ENCODE measurements at regions not wholly inside any gene's neighbourhood (a gene's known extent, or its start where the extent isn't known, plus 50 kb on each side); places are given as distances from the start of the nearest gene placed in this dataset.

GRCh38 chr2:235141411-235142128, 189.8 kb downstream of the SH3BP4 start:
- DNase-seq: no peak

DNA sequence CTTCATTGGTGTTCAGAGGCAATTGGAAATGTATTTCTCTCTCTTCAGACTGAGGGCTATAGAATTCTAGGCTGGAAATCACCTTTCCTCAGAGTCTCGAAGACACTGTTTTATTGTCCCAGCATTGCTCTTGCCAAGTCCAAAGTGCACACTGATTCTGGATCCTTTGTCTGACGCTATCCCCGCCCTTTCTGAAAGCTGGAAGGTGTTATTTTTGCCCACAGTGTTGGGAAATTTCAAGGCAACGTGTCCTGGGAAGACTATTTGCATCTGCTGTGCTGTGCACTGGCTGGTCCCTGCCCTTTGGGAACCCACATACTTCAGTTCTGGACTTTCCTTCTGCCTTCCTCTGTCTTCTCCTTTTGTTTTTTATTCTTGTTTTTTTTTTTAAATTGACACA, 190.8 kb downstream of the SH3BP4 start:
- no peak for DNase-seq

DNA sequence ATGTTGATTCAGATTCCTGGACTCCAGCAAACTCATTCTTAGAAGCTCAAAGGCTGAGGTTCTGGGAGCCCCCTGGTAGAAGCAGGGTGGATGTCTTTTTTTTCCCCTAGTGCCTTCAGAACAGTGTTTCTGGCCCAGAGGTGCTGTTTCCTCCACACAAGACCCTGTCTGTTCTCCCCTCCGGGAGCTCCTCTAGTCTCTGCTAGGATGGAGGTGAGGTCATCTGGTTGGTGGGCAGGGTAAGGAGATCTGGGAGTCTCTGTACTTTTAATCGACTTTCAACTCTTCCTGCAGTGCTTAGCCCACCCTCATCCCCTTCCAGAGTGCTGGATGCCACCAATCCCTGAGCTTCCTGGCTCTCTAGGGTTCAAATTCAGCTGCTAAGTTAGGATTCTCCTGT, 192.0 kb downstream of the SH3BP4 start:
- no peak for DNase-seq

DNA sequence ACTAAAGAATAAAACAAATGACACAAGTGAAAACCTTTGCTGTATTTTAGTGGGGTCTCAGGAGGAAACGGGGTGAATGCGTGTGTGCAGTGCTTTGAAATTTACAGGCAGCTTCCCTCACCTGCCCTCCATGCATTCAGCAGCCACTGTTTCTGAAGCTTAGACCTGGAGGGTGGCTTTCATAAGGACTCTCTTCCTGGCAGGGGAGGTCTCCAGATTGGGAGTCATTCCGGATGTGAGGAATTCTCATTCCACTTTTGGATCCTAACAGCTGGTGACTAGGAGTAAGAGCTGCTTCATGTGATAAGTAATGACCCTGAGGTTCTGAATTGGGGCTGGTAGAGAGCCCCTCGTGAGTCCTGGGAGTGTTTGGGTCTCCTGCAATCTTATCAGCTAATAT, 192.5 kb downstream of the SH3BP4 start:
- DNase-seq: no peak

- DNase-seq: no peak
Observed at GRCh38 chr2:235146206-235146605, 194.4 kb downstream of the SH3BP4 start.

GRCh38 chr2:235146871-235147565, 195.2 kb downstream of the SH3BP4 start:
- no peak for DNase-seq

DNA sequence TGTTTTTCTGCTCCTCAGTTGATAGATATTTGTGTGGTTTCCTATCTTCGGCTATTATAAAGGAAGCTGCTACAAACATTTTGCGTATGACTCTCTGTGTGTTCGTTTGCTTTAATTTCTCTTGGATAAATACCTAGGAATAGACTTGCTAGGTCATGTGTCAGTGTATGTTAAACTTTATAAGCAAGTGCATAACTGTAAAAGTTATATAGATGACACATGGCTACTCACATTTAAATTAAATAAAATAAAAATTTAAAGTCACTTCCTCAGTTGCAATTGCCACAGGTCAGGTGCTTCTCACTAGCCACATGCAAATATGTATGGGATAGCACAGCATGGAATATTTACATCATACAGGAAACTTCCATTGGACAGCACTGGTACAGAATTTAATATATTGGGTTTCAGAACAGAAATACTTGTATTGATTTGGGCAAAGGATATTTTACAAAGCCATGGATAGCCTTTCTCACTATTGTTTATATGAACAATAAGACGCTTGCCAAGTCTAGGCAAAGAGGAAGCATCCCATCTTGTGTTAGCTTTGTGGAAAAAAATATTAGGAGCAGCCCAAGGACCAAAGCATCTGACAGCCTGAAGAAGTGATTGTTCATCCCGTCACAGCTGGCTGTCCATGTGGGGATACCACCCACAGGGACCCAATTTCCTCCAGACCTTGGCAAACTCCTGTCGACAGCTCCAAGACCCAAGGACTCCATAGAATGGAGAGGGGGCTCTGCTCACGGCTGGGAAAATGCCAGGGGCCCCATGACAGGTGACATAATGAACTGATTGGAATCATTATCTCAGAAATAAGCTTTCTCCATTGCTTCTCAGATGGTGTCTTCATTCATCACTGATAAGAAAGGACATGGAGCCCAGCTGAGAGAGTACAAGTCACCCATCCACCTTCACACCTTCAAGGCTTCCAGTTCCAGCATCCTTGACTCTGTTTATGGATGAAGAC, 196.7 kb downstream of the SH3BP4 start:
- DNase-seq: no peak

GRCh38 chr2:235149240-235149659, 197.4 kb downstream of the SH3BP4 start:
- DNase-seq: no peak

DNA sequence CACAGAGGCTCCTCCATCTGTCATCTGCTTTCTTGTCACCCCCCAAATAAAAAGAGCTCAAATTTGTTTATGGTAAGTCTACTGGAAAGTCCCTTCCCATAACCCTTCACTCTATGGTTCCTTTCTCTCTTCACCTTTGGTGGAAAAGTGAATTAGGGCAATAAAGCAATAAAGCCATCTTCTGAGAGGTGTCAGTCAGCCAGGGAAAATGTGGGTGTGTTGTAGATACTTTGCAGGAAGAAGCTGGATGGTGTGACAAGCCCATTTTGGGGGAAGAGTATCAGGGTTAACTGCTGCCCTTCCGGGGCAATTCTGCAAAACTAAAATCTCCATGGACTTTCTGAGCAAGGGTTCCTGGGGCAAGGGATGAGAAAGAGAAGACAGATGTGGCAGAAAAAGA, 197.9 kb downstream of the SH3BP4 start:
- DNase-seq: no peak

DNA sequence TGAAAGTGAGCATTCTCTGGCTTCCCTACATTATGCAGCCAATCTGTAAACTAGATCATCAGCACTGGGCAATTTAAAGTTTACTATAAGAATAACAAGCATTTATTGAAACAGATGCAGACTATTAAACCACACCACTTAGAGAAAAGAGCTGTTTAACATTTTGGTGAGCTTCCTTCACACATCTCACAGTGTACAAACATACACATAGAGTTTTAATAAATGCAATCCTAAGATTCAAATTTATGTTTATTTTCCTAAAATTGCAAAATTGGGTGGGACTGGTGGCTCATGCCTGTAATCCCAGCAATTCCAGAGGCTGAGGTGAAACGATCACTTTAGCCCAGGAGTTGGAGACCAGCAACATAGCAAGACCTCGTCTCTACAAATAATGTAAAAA, 199.3 kb downstream of the SH3BP4 start:
- DNase-seq: no peak

GRCh38 chr2:235155163-235155562, 203.3 kb downstream of the SH3BP4 start:
- no peak for DNase-seq

DNA sequence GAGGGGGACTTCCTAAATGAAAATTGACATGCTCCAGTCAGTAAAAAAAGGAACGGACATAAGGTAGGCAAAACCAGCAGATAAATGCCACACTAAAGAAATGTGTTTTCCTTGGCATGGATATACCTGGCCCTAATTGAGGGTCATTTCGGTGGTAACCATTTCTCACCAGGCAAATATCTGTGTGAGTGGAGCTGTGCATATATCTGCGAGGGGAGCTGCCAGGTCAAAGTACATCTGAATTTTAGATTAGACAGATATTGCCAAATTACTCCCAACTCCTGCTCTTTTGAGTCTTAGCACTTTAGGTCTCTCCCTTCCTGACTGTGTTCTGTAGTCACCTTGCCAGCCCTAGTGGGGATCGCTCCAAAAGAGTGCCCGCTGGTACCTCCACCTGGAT, 204.2 kb downstream of the SH3BP4 start:
- DNase-seq: no peak

- no peak for DNase-seq
Observed at GRCh38 chr2:235157746-235158482, 206.1 kb downstream of the SH3BP4 start.

DNA sequence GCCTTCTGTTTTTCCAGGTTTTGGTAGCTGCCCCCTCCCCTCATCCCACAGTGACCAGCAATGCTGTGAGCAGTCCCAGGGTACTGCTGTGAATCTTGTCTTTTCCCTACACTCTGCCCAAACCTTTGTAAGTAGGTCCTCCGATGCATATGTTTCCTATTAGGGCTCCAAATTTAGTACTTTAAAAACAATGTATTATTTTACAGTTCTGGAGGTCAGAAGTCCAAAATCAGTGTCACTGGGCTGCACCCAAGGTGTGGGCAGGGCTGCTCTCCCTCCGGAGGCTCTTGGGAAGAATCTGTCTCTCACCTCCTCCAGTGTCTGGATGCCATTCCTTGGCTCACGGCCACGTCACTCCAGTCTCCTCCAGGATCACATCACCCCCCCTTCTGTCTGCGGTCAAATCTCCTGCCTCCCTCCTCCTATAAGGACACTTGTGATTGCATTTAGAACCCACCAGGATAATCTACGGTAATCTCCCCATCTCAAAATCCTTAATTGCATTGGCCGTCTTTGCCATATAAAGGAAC, 208.5 kb downstream of the SH3BP4 start:
- DNase-seq: no peak

DNA sequence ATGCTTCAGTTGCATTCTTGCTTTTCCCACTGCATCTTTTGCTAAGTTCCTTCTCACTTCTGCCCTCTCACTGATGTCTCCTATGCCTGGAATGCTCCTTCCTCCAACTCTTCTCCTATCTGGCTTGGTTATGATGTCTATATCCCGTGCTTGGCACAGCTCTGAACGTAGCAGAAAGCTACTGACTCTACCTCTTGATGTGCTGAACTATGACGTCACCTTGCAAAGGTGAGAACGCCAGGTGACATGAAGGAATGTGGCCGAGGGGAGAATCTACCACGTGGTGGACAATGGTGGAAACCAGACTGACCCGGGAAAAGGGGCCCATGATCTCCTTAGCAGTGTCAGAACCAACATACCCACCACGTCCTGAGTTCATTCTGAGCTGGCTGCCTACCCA, 209.7 kb downstream of the SH3BP4 start:
- no peak for DNase-seq

DNA sequence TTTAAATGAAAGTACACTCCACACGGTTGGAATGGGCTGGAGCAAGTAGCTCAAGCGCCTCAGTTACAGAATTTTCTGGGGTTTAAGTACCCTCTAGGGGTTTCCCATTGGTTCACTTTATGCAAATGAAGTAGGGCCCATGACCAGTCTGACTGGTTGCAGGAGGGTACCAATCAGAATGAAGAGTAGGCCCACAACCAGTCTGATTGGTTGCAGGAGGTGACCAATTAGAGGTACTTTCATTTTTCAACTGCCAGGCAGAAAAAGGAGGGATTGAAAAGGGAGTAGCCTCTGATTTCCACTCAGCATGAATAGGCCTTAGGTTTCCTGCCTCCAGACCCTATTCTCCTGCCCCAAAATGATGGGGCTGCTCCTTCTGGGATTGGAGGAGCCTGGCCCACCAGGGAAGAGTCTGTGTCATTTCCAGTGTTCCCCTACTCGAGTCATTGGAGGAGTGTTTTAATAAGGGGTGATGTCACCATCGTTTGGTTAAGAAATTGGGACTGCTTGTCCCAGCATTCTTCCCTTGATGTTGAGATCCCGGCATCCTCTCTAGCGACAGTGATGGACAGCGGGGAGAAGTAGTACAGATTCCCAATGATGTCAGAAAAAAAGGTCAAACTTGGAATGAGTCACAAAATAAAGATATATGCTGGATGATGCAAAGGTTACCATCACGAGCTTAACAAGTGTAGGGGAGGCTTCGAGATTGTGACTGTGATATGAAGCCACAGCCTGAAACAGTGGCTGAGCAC, 210.4 kb downstream of the SH3BP4 start:
- DNase-seq: no peak

DNA sequence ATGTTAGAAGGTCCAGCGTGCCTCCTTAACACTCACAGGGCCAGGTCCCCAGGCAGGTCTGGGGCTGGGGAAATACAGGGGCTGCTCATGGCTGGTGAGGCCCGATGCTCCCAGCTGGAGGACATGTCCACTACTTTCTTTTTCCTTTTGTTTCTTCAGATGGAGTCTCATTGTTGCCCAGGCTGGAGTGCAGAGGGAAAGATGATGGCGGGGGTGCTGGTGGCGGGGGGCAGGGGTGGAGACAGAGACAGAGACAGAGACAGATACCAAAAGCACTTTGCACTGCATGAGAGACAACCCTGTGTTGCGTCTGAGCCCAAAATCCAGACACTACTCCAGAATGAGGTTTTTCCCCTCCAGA, 211.0 kb downstream of the SH3BP4 start:
- DNase-seq: no peak

- no peak for DNase-seq
Observed at GRCh38 chr2:235165136-235165535, 213.3 kb downstream of the SH3BP4 start.

- no peak for DNase-seq
Observed at GRCh38 chr2:235165631-235166030, 213.8 kb downstream of the SH3BP4 start.

DNA sequence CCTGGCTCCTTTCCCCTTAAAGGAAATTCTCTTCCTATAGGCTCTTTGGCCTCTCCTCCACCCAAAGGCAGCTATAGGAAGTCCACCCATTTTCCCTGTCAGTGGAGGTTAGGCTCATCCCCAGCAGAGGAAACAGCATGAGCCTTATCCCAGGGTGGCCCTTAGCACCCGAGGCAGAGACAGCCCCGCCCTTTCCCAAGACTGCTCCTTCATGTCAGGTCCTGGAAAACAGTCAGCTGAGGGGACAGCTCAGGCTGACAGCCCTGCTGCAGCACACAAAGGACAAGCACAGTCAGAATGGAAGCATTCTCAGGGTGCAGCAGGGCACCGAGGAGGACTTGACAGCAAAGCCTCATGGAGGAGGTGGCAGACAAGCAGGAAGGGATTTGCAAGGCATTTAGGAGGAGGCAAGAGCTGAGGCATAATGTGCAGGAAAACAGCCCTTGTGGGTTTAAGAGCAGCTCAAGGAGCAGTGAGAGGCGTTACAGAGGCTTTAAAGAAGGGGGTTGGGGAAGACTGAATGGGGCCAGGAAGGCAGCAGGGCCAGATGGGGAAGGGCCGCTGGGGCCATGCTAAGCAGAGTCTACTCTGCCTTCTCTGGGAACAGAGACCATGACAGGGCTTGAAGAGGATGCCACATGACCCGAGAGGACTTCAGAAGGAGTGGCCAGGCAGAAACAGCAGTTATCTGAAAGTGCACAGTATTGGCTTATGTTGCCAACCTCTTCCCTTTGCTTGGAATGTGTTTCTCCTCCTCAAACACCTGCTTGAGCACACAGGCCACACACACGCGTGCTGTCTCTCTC, 216.6 kb downstream of the SH3BP4 start:
- no peak for DNase-seq

DNA sequence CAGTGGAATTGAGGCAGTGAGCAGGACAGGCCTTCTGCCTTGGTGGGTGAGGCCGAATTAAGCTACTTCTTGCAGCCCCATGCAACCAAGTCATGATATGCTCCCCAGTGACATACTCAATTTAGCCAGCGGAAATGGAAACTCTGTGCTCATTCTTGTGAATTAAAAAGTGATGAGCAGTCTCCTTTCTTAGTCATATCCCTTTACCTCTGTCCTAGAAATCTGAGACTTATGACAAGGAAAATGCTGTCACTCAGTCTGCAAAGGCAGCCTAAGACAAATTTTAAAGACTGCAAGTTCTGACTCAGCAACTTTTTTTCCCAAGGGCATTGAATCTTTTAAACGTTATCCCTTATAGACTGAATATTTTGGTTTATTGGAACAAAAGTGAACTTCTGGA, 218.2 kb downstream of the SH3BP4 start:
- DNase-seq: no peak
